GM21381 (cell line): ENCODE measurements at regions not wholly inside any gene's neighbourhood (a gene's known extent, or its start where the extent isn't known, plus 50 kb on each side); places are given as distances from the start of the nearest gene placed in this dataset.

Source experiments
- ATAC-seq: cut with Tn5 transposase; IDR thresholded peaks from one replicate; pipeline ENCODE4 v1.9.1; 2021; ENCODE audit warnings: mild to moderate bottlenecking, moderate library complexity; ENCODE audit not compliant: unreplicated experiment

- ATAC-seq, result no peak
These were observed 127.0 kb upstream of the CDH4 start for GRCh38 chr20:61125076-61125475.

- ATAC-seq, result no peak
These were observed 126.4 kb upstream of the CDH4 start for GRCh38 chr20:61125546-61126180.

- ATAC-seq, result no peak
These were observed 125.5 kb upstream of the CDH4 start for GRCh38 chr20:61126369-61127195.

GRCh38 chr20:61127311-61128039, 124.6 kb upstream of the CDH4 start:
- no peak for ATAC-seq

GRCh38 chr20:61128701-61129269, 123.3 kb upstream of the CDH4 start:
- ATAC-seq, result no peak

GRCh38 chr20:61129311-61129710, 122.8 kb upstream of the CDH4 start:
- no peak for ATAC-seq

- ATAC-seq, result no peak
These were observed 121.9 kb upstream of the CDH4 start for GRCh38 chr20:61130156-61130555.

- ATAC-seq, result no peak
These were observed 120.1 kb upstream of the CDH4 start for GRCh38 chr20:61131944-61132343.

- ATAC-seq, result no peak
These were observed 118.5 kb upstream of the CDH4 start for GRCh38 chr20:61133611-61134010.

GRCh38 chr20:61134296-61135030, 117.6 kb upstream of the CDH4 start:
- no peak for ATAC-seq

GRCh38 chr20:61135266-61135665, 116.8 kb upstream of the CDH4 start:
- ATAC-seq, result no peak

GRCh38 chr20:61135968-61136367, 116.1 kb upstream of the CDH4 start:
- ATAC-seq, result no peak

- ATAC-seq, result no peak
These were observed 113.5 kb upstream of the CDH4 start for GRCh38 chr20:61138566-61138965.

- ATAC-seq, result no peak
These were observed 113.0 kb upstream of the CDH4 start for GRCh38 chr20:61139031-61139430.

- no peak for ATAC-seq
These were observed 111.5 kb upstream of the CDH4 start for GRCh38 chr20:61140576-61140975.

GRCh38 chr20:61146023-61146422, 106.0 kb upstream of the CDH4 start:
- ATAC-seq, result no peak

- ATAC-seq, result no peak
These were observed 102.4 kb upstream of the CDH4 start for GRCh38 chr20:61149636-61150035.

- no peak for ATAC-seq
These were observed 94.8 kb upstream of the CDH4 start for GRCh38 chr20:61157301-61157700.

- no peak for ATAC-seq
These were observed 91.9 kb upstream of the CDH4 start for GRCh38 chr20:61159957-61160686.

- ATAC-seq, result no peak
These were observed 90.2 kb upstream of the CDH4 start for GRCh38 chr20:61161726-61162390.
